ENCODE measurements at regions not wholly inside any gene's neighbourhood (a gene's known extent, or its start where the extent isn't known, plus 50 kb on each side); places are given as distances from the start of the nearest gene placed in this dataset.

- no peak overlapping the region for H3K27ac ChIP-seq
- no peak for TF ChIP-seq CTCF (conservative IDR thresholded peaks at IDR 0.05)
These were observed 169.0 kb downstream of the CHRM3 start for GRCh38 chr1:239555350-239555749.

GRCh38 chr1:239558559-239558958 lies 172.2 kb downstream of the CHRM3 start:
- H3K27ac ChIP-seq, result no peak overlapping the region
- no peak for TF ChIP-seq CTCF (conservative IDR thresholded peaks at IDR 0.05)

- no peak overlapping the region for H3K27ac ChIP-seq
- no peak for TF ChIP-seq CTCF (conservative IDR thresholded peaks at IDR 0.05)
These were observed 172.6 kb downstream of the CHRM3 start for GRCh38 chr1:239558991-239559390.

GRCh38 chr1:239560921-239561320 lies 174.6 kb downstream of the CHRM3 start:
- TF ChIP-seq CTCF (conservative IDR thresholded peaks at IDR 0.05), result no peak
- no peak overlapping the region for H3K27ac ChIP-seq

GRCh38 chr1:239562095-239562494 lies 175.7 kb downstream of the CHRM3 start:
- no peak for TF ChIP-seq CTCF (conservative IDR thresholded peaks at IDR 0.05)
- H3K27ac ChIP-seq, result no peak overlapping the region

- no peak overlapping the region for H3K27ac ChIP-seq
- no peak for TF ChIP-seq CTCF (conservative IDR thresholded peaks at IDR 0.05)
These were observed 177.3 kb downstream of the CHRM3 start for GRCh38 chr1:239563681-239564080.

GRCh38 chr1:239566074-239566473 lies 179.7 kb downstream of the CHRM3 start:
- no peak overlapping the region for H3K27ac ChIP-seq
- TF ChIP-seq CTCF (conservative IDR thresholded peaks at IDR 0.05), result no peak

- no peak overlapping the region for H3K27ac ChIP-seq
- no peak for TF ChIP-seq CTCF (conservative IDR thresholded peaks at IDR 0.05)
These were observed 184.5 kb downstream of the CHRM3 start for GRCh38 chr1:239570878-239571277.
